ENCODE measurements at regions not wholly inside any gene's neighbourhood (a gene's known extent, or its start where the extent isn't known, plus 50 kb on each side); places are given as distances from the start of the nearest gene placed in this dataset.

- TF ChIP-seq CTCF (IDR thresholded peaks at IDR 0.05; ENCODE audit: borderline replicate concordance, extremely low read depth, low read length, poor library complexity, severe bottlenecking) (no peak), EZH2 (IDR thresholded peaks at IDR 0.05; ENCODE audit: borderline replicate concordance, low read depth, low read length, severe bottlenecking) (no peak)
These were observed 628.8 kb upstream of the ADAMTS5 start for GRCh38 chr21:27595716-27596115.
